HepG2 (cell line): ENCODE measurements at regions not wholly inside any gene's neighbourhood (a gene's known extent, or its start where the extent isn't known, plus 50 kb on each side); places are given as distances from the start of the nearest gene placed in this dataset.
A peak's percentile ranks its signal among the peaks of the same experiment; 100 is the strongest.

Experiments used
- ARHGAP35 ChIP-seq: sonication (generic); formaldehyde crosslinking; IDR thresholded peaks from 2 replicates; pipeline ENCODE4 v1.9.0; 2022; ENCODE audit warnings: mild to moderate bottlenecking, inconsistent platforms, moderate library complexity, missing genetic modification reagents, borderline replicate concordance
- ARNTL ChIP-seq: sonication (generic); formaldehyde crosslinking; IDR thresholded peaks from 2 replicates; pipeline ENCODE4 v1.4.0; 2020; ENCODE audit warnings: mild to moderate bottlenecking, missing genetic modification reagents
- ATF1 ChIP-seq: IDR thresholded peaks from 2 replicates; pipeline ENCODE4 v1.6.1; 2016; ENCODE audit warnings: mild to moderate bottlenecking, control low read depth
- GATAD2A ChIP-seq: IDR thresholded peaks from 2 replicates; pipeline ENCODE4 v1.6.1; 2016
- KLF12 ChIP-seq: sonication (generic); formaldehyde crosslinking; IDR thresholded peaks from 2 replicates; pipeline ENCODE4 v1.4.0; 2020; ENCODE audit warnings: missing genetic modification reagents, borderline replicate concordance
- PAWR ChIP-seq: sonication (generic); formaldehyde crosslinking; IDR thresholded peaks from 2 replicates; pipeline ENCODE4 v1.4.0; 2020; ENCODE audit warnings: missing genetic modification reagents, mild to moderate bottlenecking, borderline replicate concordance
- SAFB2 ChIP-seq: sonication (generic); formaldehyde crosslinking; IDR thresholded peaks from 2 replicates; pipeline ENCODE4 v1.5.1; 2020; ENCODE audit warnings: missing genetic modification reagents, low read depth, mild to moderate bottlenecking, borderline replicate concordance
- SPEN ChIP-seq: sonication (generic); formaldehyde crosslinking; IDR thresholded peaks from 2 replicates; pipeline ENCODE4 v1.5.1; 2020; ENCODE audit warnings: low read depth, mild to moderate bottlenecking, missing genetic modification reagents
- TARDBP ChIP-seq: sonication (generic); formaldehyde crosslinking; IDR thresholded peaks from 2 replicates; pipeline ENCODE4 v1.8.0; 2022; ENCODE audit warnings: mild to moderate bottlenecking, missing genetic modification reagents
- TEAD3 ChIP-seq: optimal IDR thresholded peaks from 2 replicates; pipeline ENCODE3; 2016; ENCODE audit warnings: borderline replicate concordance
- TRIM24 ChIP-seq: sonication (generic); formaldehyde crosslinking; IDR thresholded peaks from 2 replicates; pipeline ENCODE4 v1.8.0; 2022; ENCODE audit warnings: mild to moderate bottlenecking, missing genetic modification reagents
- ZNF253 ChIP-seq: sonication (generic); formaldehyde crosslinking; IDR thresholded peaks from 2 replicates; pipeline ENCODE4 v1.8.0; 2022; ENCODE audit warnings: mild to moderate bottlenecking, missing genetic modification reagents, borderline replicate concordance
- ZNF274 ChIP-seq: sonication (generic); formaldehyde crosslinking; IDR thresholded peaks from 2 replicates; pipeline ENCODE4 v1.5.1; 2020; ENCODE audit warnings: mild to moderate bottlenecking, missing genetic modification reagents
- ZNF451 ChIP-seq: sonication (generic); formaldehyde crosslinking; IDR thresholded peaks from 2 replicates; pipeline ENCODE4 v1.5.0; 2020; ENCODE audit warnings: mild to moderate bottlenecking, missing genetic modification reagents
- ZNF547 ChIP-seq: sonication (generic); formaldehyde crosslinking; IDR thresholded peaks from 2 replicates; pipeline ENCODE4 v1.5.1; 2020; ENCODE audit warnings: mild to moderate bottlenecking, missing genetic modification reagents
- ZNF747 ChIP-seq: sonication (generic); formaldehyde crosslinking; IDR thresholded peaks from 2 replicates; pipeline ENCODE4 v1.8.1; 2023; ENCODE audit warnings: missing genetic modification reagents, mild to moderate bottlenecking, borderline replicate concordance
- TF ChIP-seq, protein P1 (sequence below): sonication (generic); formaldehyde crosslinking; IDR thresholded peaks from 2 replicates; pipeline ENCODE4 v1.5.0; 2020; ENCODE audit warnings: missing genetic modification reagents
- TF ChIP-seq, protein P2 (sequence below): sonication (generic); formaldehyde crosslinking; IDR thresholded peaks from 2 replicates; pipeline ENCODE4 v1.5.0; 2020; ENCODE audit warnings: missing genetic modification reagents, mild to moderate bottlenecking, borderline replicate concordance
- TF ChIP-seq, protein P3 (sequence below): sonication (generic); formaldehyde crosslinking; IDR thresholded peaks from 2 replicates; pipeline ENCODE4 v1.5.0; 2020; ENCODE audit warnings: mild to moderate bottlenecking, missing genetic modification reagents, borderline replicate concordance
- TF ChIP-seq, protein P4 (sequence below): fragments of 450-650 bp; IDR thresholded peaks from 2 replicates; pipeline ENCODE4 v1.6.1; 2017

DNA sequence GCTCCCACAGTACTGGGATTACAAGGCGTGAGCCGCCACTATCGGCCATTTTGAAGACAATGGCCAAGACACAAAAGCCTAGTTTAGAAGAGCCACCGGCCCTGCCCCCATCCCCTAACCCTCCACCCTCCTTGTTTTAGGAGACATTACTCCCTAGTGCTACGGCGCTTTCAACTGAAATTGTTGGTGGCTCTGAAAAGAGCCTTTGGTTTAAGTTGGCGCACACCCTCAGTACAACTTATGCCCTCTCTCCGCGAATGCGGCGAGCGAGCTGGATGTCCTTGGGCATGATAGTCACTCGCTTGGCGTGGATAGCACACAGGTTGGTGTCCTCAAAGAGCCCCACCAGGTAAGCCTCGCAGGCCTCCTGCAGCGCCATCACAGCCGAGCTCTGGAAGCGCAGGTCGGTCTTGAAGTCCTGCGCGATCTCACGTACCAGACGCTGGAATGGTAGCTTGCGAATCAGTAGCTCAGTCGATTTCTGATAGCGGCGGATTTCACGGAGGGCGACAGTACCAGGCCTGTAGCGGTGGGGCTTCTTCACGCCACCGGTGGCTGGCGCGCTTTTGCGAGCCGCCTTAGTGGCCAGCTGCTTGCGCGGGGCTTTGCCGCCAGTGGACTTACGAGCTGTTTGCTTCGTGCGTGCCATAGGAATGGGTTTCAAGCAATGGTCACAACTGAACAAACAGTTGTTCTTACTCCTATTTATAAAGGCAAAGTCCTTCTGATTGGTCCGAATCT is 114.9 kb upstream of the BTN3A2 start (continued):
- TF ChIP-seq, protein P1, sequence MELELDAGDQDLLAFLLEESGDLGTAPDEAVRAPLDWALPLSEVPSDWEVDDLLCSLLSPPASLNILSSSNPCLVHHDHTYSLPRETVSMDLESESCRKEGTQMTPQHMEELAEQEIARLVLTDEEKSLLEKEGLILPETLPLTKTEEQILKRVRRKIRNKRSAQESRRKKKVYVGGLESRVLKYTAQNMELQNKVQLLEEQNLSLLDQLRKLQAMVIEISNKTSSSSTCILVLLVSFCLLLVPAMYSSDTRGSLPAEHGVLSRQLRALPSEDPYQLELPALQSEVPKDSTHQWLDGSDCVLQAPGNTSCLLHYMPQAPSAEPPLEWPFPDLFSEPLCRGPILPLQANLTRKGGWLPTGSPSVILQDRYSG (CRISPR knock-in tag), result peak; percentile 59; the same call in 1 of the 2 replicates
- TF ChIP-seq ATF1, result no peak
- no peak for TF ChIP-seq SAFB2 (CRISPR knock-in tag)
- no peak; the same call in 1 of the 2 replicates for TF ChIP-seq SPEN (CRISPR knock-in tag)
- TF ChIP-seq KLF12 (CRISPR knock-in tag), result no peak; the same call in 1 of the 2 replicates
- TF ChIP-seq ZNF274 (CRISPR knock-in tag), result peak; percentile 64; the same call in 1 of the 2 replicates
- TF ChIP-seq ZNF451, result peak; percentile 55; the same call in 1 of the 2 replicates
- TF ChIP-seq, protein P2, sequence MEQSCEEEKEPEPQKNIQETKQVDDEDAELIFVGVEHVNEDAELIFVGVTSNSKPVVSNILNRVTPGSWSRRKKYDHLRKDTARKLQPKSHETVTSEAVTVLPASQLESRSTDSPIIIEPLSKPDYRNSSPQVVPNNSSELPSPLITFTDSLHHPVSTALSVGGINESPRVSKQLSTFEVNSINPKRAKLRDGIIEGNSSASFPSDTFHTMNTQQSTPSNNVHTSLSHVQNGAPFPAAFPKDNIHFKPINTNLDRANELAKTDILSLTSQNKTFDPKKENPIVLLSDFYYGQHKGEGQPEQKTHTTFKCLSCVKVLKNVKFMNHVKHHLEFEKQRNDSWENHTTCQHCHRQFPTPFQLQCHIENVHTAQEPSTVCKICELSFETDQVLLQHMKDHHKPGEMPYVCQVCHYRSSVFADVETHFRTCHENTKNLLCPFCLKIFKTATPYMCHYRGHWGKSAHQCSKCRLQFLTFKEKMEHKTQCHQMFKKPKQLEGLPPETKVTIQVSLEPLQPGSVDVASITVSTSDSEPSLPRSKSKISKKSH (CRISPR knock-in tag), result peak; percentile 89; the same call in 1 of the 2 replicates
- no peak for TF ChIP-seq ZNF253 (CRISPR knock-in tag)
- TF ChIP-seq ZNF547 (CRISPR knock-in tag), result peak; percentile 66; the same call in 1 of the 2 replicates
- no peak for TF ChIP-seq TRIM24 (CRISPR knock-in tag)
- no peak for TF ChIP-seq GATAD2A
- peak; percentile 73 for TF ChIP-seq TEAD3 (CRISPR knock-in tag)
- peak; percentile 69; the same call in 1 of the 2 replicates for TF ChIP-seq TARDBP (CRISPR knock-in tag)
- 0 out of 2 replicates have a peak, but pooled peaks have one; percentile 45 for TF ChIP-seq ARHGAP35 (CRISPR knock-in tag)
- peak; percentile 44; the same call in 1 of the 2 replicates for TF ChIP-seq ZNF747 (CRISPR knock-in tag)
- TF ChIP-seq PAWR (CRISPR knock-in tag), result no peak
- TF ChIP-seq, protein P3, sequence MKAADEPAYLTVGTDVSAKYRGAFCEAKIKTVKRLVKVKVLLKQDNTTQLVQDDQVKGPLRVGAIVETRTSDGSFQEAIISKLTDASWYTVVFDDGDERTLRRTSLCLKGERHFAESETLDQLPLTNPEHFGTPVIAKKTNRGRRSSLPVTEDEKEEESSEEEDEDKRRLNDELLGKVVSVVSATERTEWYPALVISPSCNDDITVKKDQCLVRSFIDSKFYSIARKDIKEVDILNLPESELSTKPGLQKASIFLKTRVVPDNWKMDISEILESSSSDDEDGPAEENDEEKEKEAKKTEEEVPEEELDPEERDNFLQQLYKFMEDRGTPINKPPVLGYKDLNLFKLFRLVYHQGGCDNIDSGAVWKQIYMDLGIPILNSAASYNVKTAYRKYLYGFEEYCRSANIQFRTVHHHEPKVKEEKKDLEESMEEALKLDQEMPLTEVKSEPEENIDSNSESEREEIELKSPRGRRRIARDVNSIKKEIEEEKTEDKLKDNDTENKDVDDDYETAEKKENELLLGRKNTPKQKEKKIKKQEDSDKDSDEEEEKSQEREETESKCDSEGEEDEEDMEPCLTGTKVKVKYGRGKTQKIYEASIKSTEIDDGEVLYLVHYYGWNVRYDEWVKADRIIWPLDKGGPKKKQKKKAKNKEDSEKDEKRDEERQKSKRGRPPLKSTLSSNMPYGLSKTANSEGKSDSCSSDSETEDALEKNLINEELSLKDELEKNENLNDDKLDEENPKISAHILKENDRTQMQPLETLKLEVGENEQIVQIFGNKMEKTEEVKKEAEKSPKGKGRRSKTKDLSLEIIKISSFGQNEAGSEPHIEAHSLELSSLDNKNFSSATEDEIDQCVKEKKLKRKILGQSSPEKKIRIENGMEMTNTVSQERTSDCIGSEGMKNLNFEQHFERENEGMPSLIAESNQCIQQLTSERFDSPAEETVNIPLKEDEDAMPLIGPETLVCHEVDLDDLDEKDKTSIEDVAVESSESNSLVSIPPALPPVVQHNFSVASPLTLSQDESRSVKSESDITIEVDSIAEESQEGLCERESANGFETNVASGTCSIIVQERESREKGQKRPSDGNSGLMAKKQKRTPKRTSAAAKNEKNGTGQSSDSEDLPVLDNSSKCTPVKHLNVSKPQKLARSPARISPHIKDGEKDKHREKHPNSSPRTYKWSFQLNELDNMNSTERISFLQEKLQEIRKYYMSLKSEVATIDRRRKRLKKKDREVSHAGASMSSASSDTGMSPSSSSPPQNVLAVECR (CRISPR knock-in tag), result peak; percentile 79
- TF ChIP-seq, protein P4, sequence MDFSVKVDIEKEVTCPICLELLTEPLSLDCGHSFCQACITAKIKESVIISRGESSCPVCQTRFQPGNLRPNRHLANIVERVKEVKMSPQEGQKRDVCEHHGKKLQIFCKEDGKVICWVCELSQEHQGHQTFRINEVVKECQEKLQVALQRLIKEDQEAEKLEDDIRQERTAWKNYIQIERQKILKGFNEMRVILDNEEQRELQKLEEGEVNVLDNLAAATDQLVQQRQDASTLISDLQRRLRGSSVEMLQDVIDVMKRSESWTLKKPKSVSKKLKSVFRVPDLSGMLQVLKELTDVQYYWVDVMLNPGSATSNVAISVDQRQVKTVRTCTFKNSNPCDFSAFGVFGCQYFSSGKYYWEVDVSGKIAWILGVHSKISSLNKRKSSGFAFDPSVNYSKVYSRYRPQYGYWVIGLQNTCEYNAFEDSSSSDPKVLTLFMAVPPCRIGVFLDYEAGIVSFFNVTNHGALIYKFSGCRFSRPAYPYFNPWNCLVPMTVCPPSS, result no peak
- 0 out of 2 replicates have a peak, but pooled peaks have one; percentile 32 for TF ChIP-seq ARNTL (CRISPR knock-in tag)
